ENCODE measurements at regions not wholly inside any gene's neighbourhood (a gene's known extent, or its start where the extent isn't known, plus 50 kb on each side); places are given as distances from the start of the nearest gene placed in this dataset.

DNA sequence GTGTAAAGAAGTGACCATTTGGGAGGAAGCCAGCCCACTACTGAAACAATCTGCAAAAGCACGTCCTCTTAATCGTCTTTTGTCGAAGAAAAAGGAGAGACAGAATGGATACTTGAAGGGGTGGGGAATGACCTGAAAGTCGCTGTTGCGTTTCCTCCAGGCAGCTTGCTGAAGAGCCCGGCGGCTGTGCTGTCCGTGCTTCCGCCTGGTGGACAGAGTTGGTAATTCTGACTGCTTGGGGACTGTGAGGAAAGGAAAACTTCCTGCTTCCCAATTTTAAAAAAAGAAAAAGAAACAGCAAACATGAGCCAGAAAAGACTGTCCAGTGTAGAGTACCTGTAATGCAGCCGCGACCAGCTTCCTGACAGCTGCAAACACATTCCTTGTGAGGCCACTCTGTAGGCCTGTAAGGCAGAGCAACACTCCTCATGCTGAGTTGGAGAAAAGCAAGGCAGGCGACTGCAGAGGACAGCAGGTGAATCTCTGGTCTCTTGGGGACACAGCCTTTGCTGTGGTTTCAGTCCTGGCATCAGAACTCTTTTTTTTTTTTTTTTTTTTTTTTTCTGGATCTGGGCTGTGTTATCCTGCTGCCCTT, 251.1 kb upstream of the TBX18 start:
- TF ChIP-seq, protein P1, sequence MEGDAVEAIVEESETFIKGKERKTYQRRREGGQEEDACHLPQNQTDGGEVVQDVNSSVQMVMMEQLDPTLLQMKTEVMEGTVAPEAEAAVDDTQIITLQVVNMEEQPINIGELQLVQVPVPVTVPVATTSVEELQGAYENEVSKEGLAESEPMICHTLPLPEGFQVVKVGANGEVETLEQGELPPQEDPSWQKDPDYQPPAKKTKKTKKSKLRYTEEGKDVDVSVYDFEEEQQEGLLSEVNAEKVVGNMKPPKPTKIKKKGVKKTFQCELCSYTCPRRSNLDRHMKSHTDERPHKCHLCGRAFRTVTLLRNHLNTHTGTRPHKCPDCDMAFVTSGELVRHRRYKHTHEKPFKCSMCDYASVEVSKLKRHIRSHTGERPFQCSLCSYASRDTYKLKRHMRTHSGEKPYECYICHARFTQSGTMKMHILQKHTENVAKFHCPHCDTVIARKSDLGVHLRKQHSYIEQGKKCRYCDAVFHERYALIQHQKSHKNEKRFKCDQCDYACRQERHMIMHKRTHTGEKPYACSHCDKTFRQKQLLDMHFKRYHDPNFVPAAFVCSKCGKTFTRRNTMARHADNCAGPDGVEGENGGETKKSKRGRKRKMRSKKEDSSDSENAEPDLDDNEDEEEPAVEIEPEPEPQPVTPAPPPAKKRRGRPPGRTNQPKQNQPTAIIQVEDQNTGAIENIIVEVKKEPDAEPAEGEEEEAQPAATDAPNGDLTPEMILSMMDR (IDR thresholded peaks at IDR 0.05; ENCODE audit: insufficient read depth, low read depth, low read length) = peak; percentile 75
- no peak for TF ChIP-seq EZH2 (IDR thresholded peaks at IDR 0.05; ENCODE audit: insufficient read depth, low read length)
